CD8-positive, alpha-beta memory T cell (primary cell): ENCODE measurements at regions not wholly inside any gene's neighbourhood (a gene's known extent, or its start where the extent isn't known, plus 50 kb on each side); places are given as distances from the start of the nearest gene placed in this dataset.
"Not testable (repeated sequence)": the region's sequence is repeated elsewhere in the genome, so short reads cannot be mapped to it uniquely, and the experiment has no call there.

Experiments used
- CTCF ChIA-PET: fragments of 350-600 bp; sonication (Branson Sonifier 250); formaldehyde crosslinking; loops from one replicate; lab custom pipeline; 2021; ENCODE audit warnings: antibody characterized with exemption; lab: Charles Lee
- POLR2A ChIA-PET: fragments of 350-600 bp; sonication (Branson Sonifier 250); formaldehyde crosslinking; loops from one replicate; lab custom pipeline; 2021; ENCODE audit warnings: antibody characterized with exemption; lab: Charles Lee
- DNase-seq, 5 donors: peaks; one replicate each; pipeline versions ENCODE4 v3.0.0 to v3.0.0-alpha.2; 2020 to 2022; ENCODE audit warnings: mixed read lengths in 1 of 5
- H3K27ac ChIP-seq: one replicate; pipeline ENCODE4 v1.7.0; 2013; ENCODE audit warnings: low read depth, mild to moderate bottlenecking, low read length, moderate library complexity
- H3K27me3 ChIP-seq: 2 replicates; pipeline ENCODE4 v1.7.0; 2013; ENCODE audit warnings: low read length, mild to moderate bottlenecking; ENCODE audit not compliant: insufficient read depth, poor library complexity, severe bottlenecking
- H3K36me3 ChIP-seq: 2 replicates; pipeline ENCODE4 v1.7.0; 2013; ENCODE audit warnings: mild to moderate bottlenecking, low read length, moderate library complexity; ENCODE audit not compliant: insufficient read depth
- H3K4me1 ChIP-seq: 2 replicates; pipeline ENCODE4 v1.7.0; 2013; ENCODE audit warnings: mild to moderate bottlenecking, low read length, moderate library complexity; ENCODE audit not compliant: insufficient read depth
- H3K4me3 ChIP-seq: 2 replicates; pipeline ENCODE4 v1.7.0; 2013; ENCODE audit warnings: mild to moderate bottlenecking, low read length
- H3K9me3 ChIP-seq: 2 replicates; pipeline ENCODE4 v1.7.0; 2013; ENCODE audit warnings: mild to moderate bottlenecking, low read length
- H3K27ac Mint-ChIP-seq, 8 donors: one replicate each; pipeline ENCODE4 v1.8.0; 2020 to 2021; ENCODE audit warnings: mixed read lengths in 8 of 8, mild to moderate bottlenecking in 6 of 8, inconsistent platforms in 3 of 8, moderate library complexity in 3 of 8
- H3K27me3 Mint-ChIP-seq, 2 donors: one replicate each; pipeline ENCODE4 v1.8.0; 2020 to 2021; ENCODE audit warnings: mixed read lengths in 2 of 2, mild to moderate bottlenecking in 1 of 2, moderate library complexity in 1 of 2
- H3K36me3 Mint-ChIP-seq, 3 donors: one replicate each; pipeline ENCODE4 v1.8.0; 2020 to 2021; ENCODE audit warnings: mixed read lengths in 3 of 3, inconsistent platforms in 1 of 3, mild to moderate bottlenecking in 1 of 3
- H3K4me1 Mint-ChIP-seq, 3 donors: one replicate each; pipeline ENCODE4 v1.8.0; 2020 to 2021; ENCODE audit warnings: mixed read lengths in 3 of 3, inconsistent platforms in 1 of 3, mild to moderate bottlenecking in 1 of 3
- H3K4me3 Mint-ChIP-seq, 7 donors: one replicate each; pipeline ENCODE4 v1.8.0; 2020 to 2021; ENCODE audit warnings: mixed read lengths in 7 of 7, mild to moderate bottlenecking in 6 of 7, moderate library complexity in 4 of 7, inconsistent platforms in 2 of 7
- H3K9me3 Mint-ChIP-seq, 5 donors: one replicate each; pipeline ENCODE4 v1.8.0; 2020 to 2022; ENCODE audit warnings: mixed read lengths in 5 of 5, mild to moderate bottlenecking in 3 of 5, moderate library complexity in 2 of 5, inconsistent platforms in 1 of 5

DNA sequence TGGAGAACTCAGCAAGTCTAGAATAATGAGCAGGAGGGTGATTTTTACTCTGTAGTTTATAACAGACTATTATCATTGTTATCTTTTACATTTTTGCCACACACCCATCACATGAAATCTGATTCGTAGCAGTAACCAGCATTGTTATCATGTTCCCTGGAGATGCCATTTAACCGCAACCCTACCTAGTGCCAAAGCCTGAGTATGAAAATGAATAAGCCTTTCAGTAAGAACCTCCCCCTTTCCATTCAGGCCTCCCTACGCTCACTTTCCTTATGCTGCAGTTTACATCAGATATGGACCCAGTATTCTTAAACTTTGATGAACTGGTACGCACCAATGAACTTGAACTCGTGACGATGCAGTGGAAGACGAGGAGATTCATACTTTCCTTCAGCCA lies 158.7 kb upstream of the SPRED1 start:
- Histone ChIP-seq H3K36me3 (no peaks in the 10 kb centered on the region), H3K27ac (no peak overlapping the region), H3K4me1 (no peaks in the 10 kb centered on the region), H3K4me3 (no peak overlapping the region), H3K9me3 (no peaks in the 10 kb centered on the region), H3K27me3 (no peaks in the 10 kb centered on the region)
- H3K4me3 Mint-ChIP-seq, result no peak overlapping the region
- POLR2A ChIA-PET, result no interaction called here
- CTCF ChIA-PET, result no interaction called here
- no peak for DNase-seq
- peaks cover 0 to 4% (median 2%) of the 10 kb centered on the region in 3 donors for H3K36me3 Mint-ChIP-seq
- peaks cover 8 to 10% of the 10 kb centered on the region in 2 donors for H3K27me3 Mint-ChIP-seq
- no peaks in the 10 kb centered on the region for H3K4me1 Mint-ChIP-seq
- no peak overlapping the region for H3K27ac Mint-ChIP-seq
- peaks cover 4 to 20% (median 12%) of the 10 kb centered on the region in 5 donors for H3K9me3 Mint-ChIP-seq

- Mint-ChIP-seq H3K27ac (peak overlapping the region in 1 of 8 donors; percentile 26), H3K36me3 (no peaks in the 10 kb centered on the region), H3K4me1 (no peaks in the 10 kb centered on the region), H3K4me3 (no peak overlapping the region), H3K27me3 (peaks cover 10 to 12% of the 10 kb centered on the region in 2 donors), H3K9me3 (peaks cover 0 to 2% (median under 1%) of the 10 kb centered on the region in 5 donors)
- no peak overlapping the region for H3K27ac ChIP-seq
- no peak overlapping the region for H3K4me3 ChIP-seq
- H3K4me1 ChIP-seq, result no peaks in the 10 kb centered on the region
- no peaks in the 10 kb centered on the region for H3K36me3 ChIP-seq
- ChIA-PET CTCF (no interaction called here), POLR2A (no interaction called here)
- no peaks in the 10 kb centered on the region for H3K9me3 ChIP-seq
- DNase-seq, result no peak
- no peaks in the 10 kb centered on the region for H3K27me3 ChIP-seq
Measured at GRCh38 chr15:38102972-38103371, 149.7 kb upstream of the SPRED1 start.

DNA sequence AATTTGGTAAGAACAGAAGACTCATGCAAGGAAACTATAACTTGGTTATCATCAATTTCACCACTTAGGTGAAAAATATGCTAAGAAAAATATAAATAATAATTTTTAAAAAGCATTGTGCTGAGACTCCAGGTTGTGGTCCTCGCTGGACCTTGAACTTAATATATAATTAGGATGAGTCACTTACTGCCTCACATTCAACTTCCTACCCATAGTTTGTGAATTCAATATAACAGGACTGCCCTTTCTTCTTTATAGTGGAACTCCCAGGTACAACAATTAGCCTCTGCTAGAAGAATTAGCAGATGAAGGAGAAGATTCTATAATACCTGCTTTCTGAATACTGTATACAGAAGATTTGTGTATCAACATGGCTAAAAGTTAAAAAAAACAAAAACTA lies 149.1 kb upstream of the SPRED1 start:
- no peaks in the 10 kb centered on the region for H3K36me3 Mint-ChIP-seq
- no peak for DNase-seq
- no peak overlapping the region for H3K27ac Mint-ChIP-seq
- Histone ChIP-seq H3K36me3 (no peaks in the 10 kb centered on the region), H3K27ac (no peak overlapping the region), H3K27me3 (no peaks in the 10 kb centered on the region), H3K9me3 (no peaks in the 10 kb centered on the region), H3K4me1 (no peaks in the 10 kb centered on the region), H3K4me3 (no peak overlapping the region)
- POLR2A ChIA-PET, result no interaction called here
- CTCF ChIA-PET, result no interaction called here
- no peaks in the 10 kb centered on the region for H3K9me3 Mint-ChIP-seq
- H3K27me3 Mint-ChIP-seq, result peaks cover 10% of the 10 kb centered on the region in 2 donors
- H3K4me3 Mint-ChIP-seq, result no peak overlapping the region
- no peaks in the 10 kb centered on the region for H3K4me1 Mint-ChIP-seq

- Histone ChIP-seq H3K27ac (no peak overlapping the region), H3K9me3 (no peaks in the 10 kb centered on the region), H3K4me1 (no peaks in the 10 kb centered on the region), H3K27me3 (no peaks in the 10 kb centered on the region), H3K4me3 (no peak overlapping the region), H3K36me3 (no peaks in the 10 kb centered on the region)
- ChIA-PET CTCF (no interaction called here), POLR2A (no interaction called here)
- H3K9me3 Mint-ChIP-seq, result peaks cover 0 to 4% (median 0%) of the 10 kb centered on the region in 5 donors
- H3K4me3 Mint-ChIP-seq, result no peak overlapping the region
- no peak overlapping the region for H3K27ac Mint-ChIP-seq
- H3K27me3 Mint-ChIP-seq, result peaks cover 11 to 12% of the 10 kb centered on the region in 2 donors
- no peaks in the 10 kb centered on the region for H3K4me1 Mint-ChIP-seq
- DNase-seq, result no peak
- no peaks in the 10 kb centered on the region for H3K36me3 Mint-ChIP-seq
Measured at GRCh38 chr15:38111070-38111469, 141.6 kb upstream of the SPRED1 start.

GRCh38 chr15:38112406-38112805 lies 140.2 kb upstream of the SPRED1 start:
- H3K27ac Mint-ChIP-seq, result no peak overlapping the region
- Histone ChIP-seq H3K4me3 (no peak overlapping the region), H3K27ac (no peak overlapping the region), H3K9me3 (no peaks in the 10 kb centered on the region), H3K36me3 (no peaks in the 10 kb centered on the region), H3K27me3 (no peaks in the 10 kb centered on the region), H3K4me1 (no peaks in the 10 kb centered on the region)
- H3K27me3 Mint-ChIP-seq, result peaks cover 6 to 12% of the 10 kb centered on the region in 2 donors
- peaks cover 0 to 4% (median 0%) of the 10 kb centered on the region in 5 donors for H3K9me3 Mint-ChIP-seq
- H3K4me3 Mint-ChIP-seq, result no peak overlapping the region
- no peaks in the 10 kb centered on the region for H3K4me1 Mint-ChIP-seq
- ChIA-PET POLR2A (no interaction called here), CTCF (no interaction called here)
- no peak for DNase-seq
- H3K36me3 Mint-ChIP-seq, result no peaks in the 10 kb centered on the region

GRCh38 chr15:38115121-38115520 lies 137.5 kb upstream of the SPRED1 start:
- Mint-ChIP-seq H3K4me1 (no peaks in the 10 kb centered on the region), H3K36me3 (no peaks in the 10 kb centered on the region), H3K4me3 (no peak overlapping the region), H3K9me3 (peaks cover 0 to 4% (median 0%) of the 10 kb centered on the region in 5 donors), H3K27me3 (peaks cover 6 to 15% of the 10 kb centered on the region in 2 donors), H3K27ac (no peak overlapping the region)
- Histone ChIP-seq H3K27ac (no peak overlapping the region), H3K4me1 (no peaks in the 10 kb centered on the region), H3K27me3 (no peaks in the 10 kb centered on the region), H3K36me3 (no peaks in the 10 kb centered on the region), H3K4me3 (no peak overlapping the region), H3K9me3 (no peaks in the 10 kb centered on the region)
- ChIA-PET CTCF (no interaction called here), POLR2A (no interaction called here)
- no peak for DNase-seq

- no peaks in the 10 kb centered on the region for H3K36me3 ChIP-seq
- H3K27ac Mint-ChIP-seq, result no peak overlapping the region
- H3K36me3 Mint-ChIP-seq, result peaks cover 0 to 1% (median 0%) of the 10 kb centered on the region in 3 donors
- DNase-seq, result no peak
- H3K27me3 Mint-ChIP-seq, result peaks cover 13 to 23% of the 10 kb centered on the region in 2 donors
- no peaks in the 10 kb centered on the region for H3K4me1 Mint-ChIP-seq
- H3K4me3 Mint-ChIP-seq, result no peak overlapping the region
- H3K9me3 Mint-ChIP-seq, result peaks cover under 1 to 10% (median 5%) of the 10 kb centered on the region in 5 donors
- CTCF ChIA-PET, result no interaction called here
- H3K27me3 ChIP-seq, result no peaks in the 10 kb centered on the region
- H3K9me3 ChIP-seq, result no peaks in the 10 kb centered on the region
- H3K4me1 ChIP-seq, result no peaks in the 10 kb centered on the region
- no peak overlapping the region for H3K27ac ChIP-seq
- H3K4me3 ChIP-seq, result no peak overlapping the region
- POLR2A ChIA-PET, result no interaction called here
Measured at GRCh38 chr15:38117781-38118180, 134.9 kb upstream of the SPRED1 start.

DNA sequence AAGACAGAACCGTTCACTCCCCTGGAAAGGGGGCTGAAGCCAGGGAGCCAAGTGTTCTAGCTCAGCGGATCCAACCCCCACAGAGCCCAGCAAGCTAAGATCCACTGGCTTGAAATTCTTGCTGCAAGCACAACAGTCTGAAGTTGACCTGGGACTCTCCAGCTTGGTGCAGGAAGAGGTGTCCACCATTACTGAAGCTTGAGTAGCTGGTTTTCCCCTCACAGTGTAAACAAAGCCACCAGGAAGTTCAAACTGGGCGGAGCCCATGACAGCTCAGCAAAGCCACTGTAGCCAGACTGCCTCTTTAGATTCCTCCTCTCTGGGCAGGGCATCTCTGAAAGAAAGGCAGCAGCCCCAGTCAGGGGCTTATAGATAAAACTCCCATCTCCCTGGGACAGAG lies 132.8 kb upstream of the SPRED1 start:
- H3K9me3 ChIP-seq, H3K27ac ChIP-seq, H3K4me1 ChIP-seq, H3K36me3 ChIP-seq, H3K27me3 ChIP-seq, POLR2A ChIA-PET, H3K4me3 Mint-ChIP-seq, DNase-seq, H3K27ac Mint-ChIP-seq, H3K9me3 Mint-ChIP-seq, CTCF ChIA-PET, H3K4me1 Mint-ChIP-seq, H3K4me3 ChIP-seq, H3K36me3 Mint-ChIP-seq: not testable (repeated sequence)
- peaks cover 10 to 12% of the 10 kb centered on the region in 2 donors for H3K27me3 Mint-ChIP-seq
